ENCODE measurements at regions not wholly inside any gene's neighbourhood (a gene's known extent, or its start where the extent isn't known, plus 50 kb on each side); places are given as distances from the start of the nearest gene placed in this dataset.

DNA sequence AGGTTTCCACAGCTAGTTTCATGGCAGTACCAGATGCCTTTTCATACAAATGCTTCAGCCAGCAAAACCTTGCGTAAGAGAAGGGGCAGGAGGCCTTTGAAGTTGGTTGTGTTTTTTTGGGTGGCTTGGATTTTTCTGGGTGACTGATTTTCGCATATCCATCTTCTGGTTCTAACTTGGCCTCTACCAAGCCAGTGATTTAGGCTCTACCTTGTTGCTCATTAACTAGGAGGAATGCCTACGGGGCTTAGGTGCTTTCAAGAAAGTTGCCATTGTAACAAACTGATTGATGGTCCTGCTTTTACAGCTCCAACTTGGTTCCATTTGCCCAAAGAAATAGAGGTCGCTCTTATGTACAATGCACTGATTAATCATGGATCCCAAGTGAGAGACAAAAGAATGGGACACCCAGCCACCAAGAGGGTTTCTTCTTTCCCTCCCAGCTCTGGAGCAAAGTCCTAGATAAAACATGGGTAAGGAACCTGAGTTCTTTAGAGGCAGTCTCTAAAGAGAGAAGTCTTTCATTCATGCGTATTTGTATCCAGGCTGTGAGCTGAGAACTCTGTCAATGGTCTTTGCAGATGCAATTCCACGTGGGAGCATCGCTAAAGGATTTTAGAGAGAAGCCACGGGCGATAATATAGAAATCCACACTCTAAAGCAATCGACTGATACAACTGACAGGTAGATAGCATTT lies 92.1 kb upstream of the FGFR2 start:
- Histone ChIP-seq H3K9me3 (ENCODE audit: low read depth) (no peaks in the 10 kb centered on the region), H3K36me3 (no peaks in the 10 kb centered on the region), H3K4me1 (ENCODE audit: low read depth) (peaks cover 11% of the 10 kb centered on the region), H3K27ac (no peak overlapping the region), H3K4me3 (no peak overlapping the region), H3K27me3 (no peaks in the 10 kb centered on the region)
- TF ChIP-seq, protein P1, sequence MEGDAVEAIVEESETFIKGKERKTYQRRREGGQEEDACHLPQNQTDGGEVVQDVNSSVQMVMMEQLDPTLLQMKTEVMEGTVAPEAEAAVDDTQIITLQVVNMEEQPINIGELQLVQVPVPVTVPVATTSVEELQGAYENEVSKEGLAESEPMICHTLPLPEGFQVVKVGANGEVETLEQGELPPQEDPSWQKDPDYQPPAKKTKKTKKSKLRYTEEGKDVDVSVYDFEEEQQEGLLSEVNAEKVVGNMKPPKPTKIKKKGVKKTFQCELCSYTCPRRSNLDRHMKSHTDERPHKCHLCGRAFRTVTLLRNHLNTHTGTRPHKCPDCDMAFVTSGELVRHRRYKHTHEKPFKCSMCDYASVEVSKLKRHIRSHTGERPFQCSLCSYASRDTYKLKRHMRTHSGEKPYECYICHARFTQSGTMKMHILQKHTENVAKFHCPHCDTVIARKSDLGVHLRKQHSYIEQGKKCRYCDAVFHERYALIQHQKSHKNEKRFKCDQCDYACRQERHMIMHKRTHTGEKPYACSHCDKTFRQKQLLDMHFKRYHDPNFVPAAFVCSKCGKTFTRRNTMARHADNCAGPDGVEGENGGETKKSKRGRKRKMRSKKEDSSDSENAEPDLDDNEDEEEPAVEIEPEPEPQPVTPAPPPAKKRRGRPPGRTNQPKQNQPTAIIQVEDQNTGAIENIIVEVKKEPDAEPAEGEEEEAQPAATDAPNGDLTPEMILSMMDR (IDR thresholded peaks at IDR 0.05; ENCODE audit: low read depth, low read length): no peak
- DNase-seq (ENCODE audit: low read depth in 1 of 2, low spot score in 1 of 2): no peak

DNA sequence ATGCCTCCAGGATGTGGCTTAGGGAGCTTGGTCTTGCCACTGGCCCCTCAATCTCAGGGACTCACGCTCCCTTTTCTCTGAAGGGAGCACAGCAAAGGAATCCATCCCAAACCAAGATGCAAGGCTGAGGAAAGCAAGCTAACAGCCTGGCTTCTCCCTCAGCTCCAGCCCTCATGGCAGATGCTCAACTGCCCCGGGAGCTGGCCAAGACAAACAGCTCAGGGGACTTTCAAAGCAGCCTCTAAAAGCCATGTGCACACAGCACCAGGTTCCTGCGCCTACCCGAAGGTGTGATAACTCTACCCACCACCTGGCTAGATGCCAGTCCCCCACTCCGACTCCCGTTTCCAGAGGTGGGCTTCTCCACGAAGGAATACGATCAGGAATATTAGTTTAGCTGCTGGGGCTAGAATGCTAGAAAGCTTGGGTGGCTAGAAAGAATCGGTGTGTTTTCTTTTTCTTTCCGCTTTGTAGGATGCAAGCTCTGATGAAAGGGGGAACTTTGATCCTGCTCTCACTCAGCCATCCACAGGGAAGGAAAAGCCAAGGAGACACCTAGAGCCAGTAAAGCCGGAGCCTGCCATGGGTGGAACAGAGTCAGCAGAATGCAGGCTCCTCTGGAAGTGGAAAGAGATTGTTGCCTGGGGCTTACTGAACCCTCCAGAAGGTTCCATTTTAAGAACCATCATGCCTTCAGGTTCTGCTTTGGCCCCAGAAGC lies 89.0 kb upstream of the FGFR2 start:
- no peak overlapping the region for H3K27ac ChIP-seq

DNA sequence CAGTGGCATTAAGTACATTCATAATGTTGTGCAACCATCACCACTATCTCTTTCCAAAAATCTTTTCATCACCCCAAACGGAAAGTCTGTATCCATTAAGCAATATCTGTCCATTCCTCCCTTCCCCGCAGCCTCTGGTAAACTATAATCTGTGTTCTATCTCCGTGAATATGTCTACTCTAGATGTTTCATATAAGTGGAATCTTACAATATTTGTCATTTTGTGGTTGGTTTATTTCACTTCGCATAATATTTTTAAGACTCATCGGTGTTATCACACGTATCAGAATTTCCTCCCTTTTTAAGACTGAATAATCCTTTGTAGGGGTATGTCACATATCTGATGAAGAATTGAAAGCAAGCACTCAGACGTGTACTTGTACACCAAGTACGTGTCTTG lies 86.0 kb upstream of the FGFR2 start:
- Histone ChIP-seq H3K4me1 (ENCODE audit: low read depth) (peaks cover 10% of the 10 kb centered on the region), H3K4me3 (no peak overlapping the region), H3K27me3 (no peaks in the 10 kb centered on the region), H3K27ac (no peak overlapping the region), H3K9me3 (ENCODE audit: low read depth) (no peaks in the 10 kb centered on the region), H3K36me3 (no peaks in the 10 kb centered on the region)
- TF ChIP-seq, protein P1 (IDR thresholded peaks at IDR 0.05; ENCODE audit: low read depth, low read length): no peak
- DNase-seq (ENCODE audit: low read depth in 1 of 2, low spot score in 1 of 2): peak in 1 of 2 donors; percentile 85

More for the DNA sequence above, 89.0 kb upstream of the FGFR2 start:
- no peaks in the 10 kb centered on the region for H3K27me3 ChIP-seq
- H3K9me3 ChIP-seq (ENCODE audit: low read depth): no peaks in the 10 kb centered on the region
- H3K4me3 ChIP-seq: no peak overlapping the region
- H3K36me3 ChIP-seq: no peaks in the 10 kb centered on the region
- no peaks in the 10 kb centered on the region for H3K4me1 ChIP-seq (ENCODE audit: low read depth)
- TF ChIP-seq, protein P1 (IDR thresholded peaks at IDR 0.05; ENCODE audit: low read depth, low read length): no peak
- no peak for DNase-seq (ENCODE audit: low read depth in 1 of 2, low spot score in 1 of 2)

DNA sequence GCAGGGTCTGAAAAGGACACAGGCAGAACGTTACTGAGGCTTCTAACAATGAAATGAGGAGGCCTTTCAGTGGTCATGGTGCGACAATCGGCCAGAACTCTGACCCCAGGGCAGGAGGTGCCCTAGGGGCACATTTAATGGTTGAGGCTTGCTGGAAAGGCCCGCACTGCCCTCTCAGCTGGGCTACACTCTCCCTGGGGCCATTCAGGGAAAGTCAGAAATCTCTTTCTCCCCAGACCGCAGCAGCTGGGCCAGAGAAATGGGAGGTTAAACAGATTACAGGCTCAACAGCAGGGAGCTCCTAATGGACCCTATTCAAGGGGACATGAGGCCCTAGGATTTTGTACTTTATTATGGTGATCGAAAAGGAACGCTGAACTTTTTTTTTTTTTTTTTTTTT lies 85.6 kb upstream of the FGFR2 start:
- H3K36me3 ChIP-seq: no peaks in the 10 kb centered on the region
- TF ChIP-seq, protein P1 (IDR thresholded peaks at IDR 0.05; ENCODE audit: low read depth, low read length): no peak
- no peak for DNase-seq (ENCODE audit: low read depth in 1 of 2, low spot score in 1 of 2)
- H3K27ac ChIP-seq: no peak overlapping the region
- H3K27me3 ChIP-seq: no peaks in the 10 kb centered on the region
- no peak overlapping the region for H3K4me3 ChIP-seq
- H3K4me1 ChIP-seq (ENCODE audit: low read depth): peaks cover 10% of the 10 kb centered on the region
- H3K9me3 ChIP-seq (ENCODE audit: low read depth): no peaks in the 10 kb centered on the region

DNA sequence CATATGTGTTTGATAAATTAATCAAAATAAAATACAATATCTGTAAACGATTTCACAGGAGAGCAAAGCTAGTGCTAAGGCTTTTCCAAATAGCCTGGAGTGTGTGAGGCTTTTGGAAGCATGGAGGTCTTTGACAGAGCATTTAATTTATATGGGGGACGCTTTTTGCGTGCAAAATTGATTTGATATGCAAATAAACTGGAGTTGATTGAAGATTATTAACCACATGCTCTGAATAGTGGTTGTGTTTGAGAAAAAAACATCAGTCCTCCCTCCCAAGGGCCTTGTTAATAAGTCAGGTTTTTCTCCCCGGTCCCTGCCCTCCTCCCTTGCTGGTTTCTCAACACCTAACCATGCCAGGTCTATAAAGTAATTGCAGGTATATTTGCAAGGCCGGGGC lies 85.1 kb upstream of the FGFR2 start:
- no peak for DNase-seq (ENCODE audit: low read depth in 1 of 2, low spot score in 1 of 2)
- no peak overlapping the region for H3K4me3 ChIP-seq
- H3K36me3 ChIP-seq: no peaks in the 10 kb centered on the region
- TF ChIP-seq, protein P1 (IDR thresholded peaks at IDR 0.05; ENCODE audit: low read depth, low read length): no peak
- no peak overlapping the region for H3K27ac ChIP-seq
- H3K9me3 ChIP-seq (ENCODE audit: low read depth): no peaks in the 10 kb centered on the region
- peaks cover 10% of the 10 kb centered on the region for H3K4me1 ChIP-seq (ENCODE audit: low read depth)
- no peaks in the 10 kb centered on the region for H3K27me3 ChIP-seq

Data from cardiac muscle cell (in vitro differentiated cells and primary cell).